ENCODE measurements at regions not wholly inside any gene's neighbourhood (a gene's known extent, or its start where the extent isn't known, plus 50 kb on each side); places are given as distances from the start of the nearest gene placed in this dataset.

DNA sequence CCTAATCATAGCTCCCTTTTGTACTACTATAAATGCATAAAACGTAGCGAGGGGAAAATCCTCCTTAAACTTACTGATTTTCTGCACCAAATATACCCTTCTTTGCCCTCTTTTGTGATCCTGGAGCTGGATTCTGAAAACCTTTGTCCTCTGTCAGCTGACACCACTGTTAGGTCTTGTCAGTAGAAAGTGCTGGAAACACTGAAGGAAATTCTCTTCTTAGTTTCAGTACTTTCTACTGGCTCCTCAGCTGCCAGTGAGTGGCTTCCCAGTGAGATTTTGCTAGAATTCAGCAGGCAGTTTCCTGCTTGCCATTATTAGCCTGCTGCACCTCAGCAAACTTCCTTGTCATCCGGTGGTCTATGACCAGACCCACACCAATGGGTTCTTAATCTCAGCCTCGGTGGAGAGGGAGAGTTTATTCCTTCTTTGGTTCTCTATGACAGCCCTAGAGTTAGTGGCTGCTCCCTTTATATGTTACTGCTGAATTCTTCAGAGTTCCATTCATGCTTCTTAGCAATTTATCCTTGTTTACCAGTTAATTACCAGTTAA lies 476.2 kb downstream of the FSCB start:
- Histone ChIP-seq H3K4me3 (ENCODE audit: low read depth, low read length) (no peak overlapping the region), H3K27me3 (replicated peaks; ENCODE audit: control insufficient read depth, insufficient read depth, low read length) (no peaks in the 10 kb centered on the region), H3K9me3 (no peaks in the 10 kb centered on the region), H3K4me1 (no peaks in the 10 kb centered on the region), H3K36me3 (ENCODE audit: control insufficient read depth, insufficient read depth, low read length) (no peaks in the 10 kb centered on the region)
- no peak for DNase-seq
- H3K4me1 Mint-ChIP-seq (ENCODE audit: low read depth, unreplicated experiment): no peaks in the 10 kb centered on the region
- no peaks in the 10 kb centered on the region for H3K27me3 Mint-ChIP-seq (ENCODE audit: insufficient read depth, unreplicated experiment)
- ChIA-PET CTCF (no interaction called here), POLR2A (no interaction called here)
- intact Hi-C loops (cut with micrococcal nuclease; ENCODE audit: unreplicated experiment): no loop called here
- no peaks in the 10 kb centered on the region for H3K9me3 Mint-ChIP-seq (ENCODE audit: unreplicated experiment)
- H3K36me3 Mint-ChIP-seq (ENCODE audit: insufficient read depth, unreplicated experiment): no peaks in the 10 kb centered on the region
- no TSS peak for BruUV-seq (replicated peaks)
- TF ChIP-seq, protein P1, sequence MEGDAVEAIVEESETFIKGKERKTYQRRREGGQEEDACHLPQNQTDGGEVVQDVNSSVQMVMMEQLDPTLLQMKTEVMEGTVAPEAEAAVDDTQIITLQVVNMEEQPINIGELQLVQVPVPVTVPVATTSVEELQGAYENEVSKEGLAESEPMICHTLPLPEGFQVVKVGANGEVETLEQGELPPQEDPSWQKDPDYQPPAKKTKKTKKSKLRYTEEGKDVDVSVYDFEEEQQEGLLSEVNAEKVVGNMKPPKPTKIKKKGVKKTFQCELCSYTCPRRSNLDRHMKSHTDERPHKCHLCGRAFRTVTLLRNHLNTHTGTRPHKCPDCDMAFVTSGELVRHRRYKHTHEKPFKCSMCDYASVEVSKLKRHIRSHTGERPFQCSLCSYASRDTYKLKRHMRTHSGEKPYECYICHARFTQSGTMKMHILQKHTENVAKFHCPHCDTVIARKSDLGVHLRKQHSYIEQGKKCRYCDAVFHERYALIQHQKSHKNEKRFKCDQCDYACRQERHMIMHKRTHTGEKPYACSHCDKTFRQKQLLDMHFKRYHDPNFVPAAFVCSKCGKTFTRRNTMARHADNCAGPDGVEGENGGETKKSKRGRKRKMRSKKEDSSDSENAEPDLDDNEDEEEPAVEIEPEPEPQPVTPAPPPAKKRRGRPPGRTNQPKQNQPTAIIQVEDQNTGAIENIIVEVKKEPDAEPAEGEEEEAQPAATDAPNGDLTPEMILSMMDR (IDR thresholded peaks at IDR 0.05; ENCODE audit: insufficient read depth in 1 of 2, low read depth in 1 of 2, low read length in 1 of 2, severe bottlenecking in 1 of 2, unreplicated experiment in 1 of 2): no peak
- no peak overlapping the region for H3K4me3 Mint-ChIP-seq (ENCODE audit: unreplicated experiment)
- H3K27ac Mint-ChIP-seq (ENCODE audit: unreplicated experiment): no peak overlapping the region

DNA sequence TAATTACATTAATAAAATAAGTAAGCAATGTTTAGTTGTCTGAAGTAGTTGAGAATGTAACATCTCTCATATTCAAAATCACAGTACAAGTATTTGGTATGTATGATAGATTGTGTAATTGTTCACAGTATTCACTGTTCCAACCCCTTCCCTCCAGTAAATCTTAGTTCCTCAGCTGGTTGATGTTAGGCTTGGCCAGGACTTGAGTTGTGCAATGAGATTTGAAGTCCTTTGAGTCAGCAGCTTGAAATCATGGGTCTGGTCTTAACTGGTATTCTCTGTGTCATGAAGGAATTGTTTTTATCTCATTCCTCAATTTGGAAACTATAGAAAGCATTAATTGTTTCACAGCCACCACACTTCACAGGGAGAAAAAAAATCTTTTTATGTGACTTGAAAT lies 477.1 kb downstream of the FSCB start:
- Histone ChIP-seq H3K9me3 (no peaks in the 10 kb centered on the region), H3K4me3 (ENCODE audit: low read depth, low read length) (no peak overlapping the region), H3K4me1 (no peaks in the 10 kb centered on the region), H3K27me3 (replicated peaks; ENCODE audit: control insufficient read depth, insufficient read depth, low read length) (no peaks in the 10 kb centered on the region), H3K36me3 (ENCODE audit: control insufficient read depth, insufficient read depth, low read length) (no peaks in the 10 kb centered on the region)
- Mint-ChIP-seq H3K4me1 (ENCODE audit: low read depth, unreplicated experiment) (no peaks in the 10 kb centered on the region), H3K9me3 (ENCODE audit: unreplicated experiment) (no peaks in the 10 kb centered on the region), H3K27ac (ENCODE audit: unreplicated experiment) (no peak overlapping the region), H3K4me3 (ENCODE audit: unreplicated experiment) (no peak overlapping the region), H3K36me3 (ENCODE audit: insufficient read depth, unreplicated experiment) (no peaks in the 10 kb centered on the region), H3K27me3 (ENCODE audit: insufficient read depth, unreplicated experiment) (no peaks in the 10 kb centered on the region)
- intact Hi-C loops (cut with micrococcal nuclease; ENCODE audit: unreplicated experiment): no loop called here
- DNase-seq: no peak
- BruUV-seq (replicated peaks): no TSS peak
- CTCF ChIA-PET: no interaction called here
- POLR2A ChIA-PET: no interaction called here
- TF ChIP-seq, protein P1 (IDR thresholded peaks at IDR 0.05; ENCODE audit: insufficient read depth in 1 of 2, low read depth in 1 of 2, low read length in 1 of 2, severe bottlenecking in 1 of 2, unreplicated experiment in 1 of 2): no peak

DNA sequence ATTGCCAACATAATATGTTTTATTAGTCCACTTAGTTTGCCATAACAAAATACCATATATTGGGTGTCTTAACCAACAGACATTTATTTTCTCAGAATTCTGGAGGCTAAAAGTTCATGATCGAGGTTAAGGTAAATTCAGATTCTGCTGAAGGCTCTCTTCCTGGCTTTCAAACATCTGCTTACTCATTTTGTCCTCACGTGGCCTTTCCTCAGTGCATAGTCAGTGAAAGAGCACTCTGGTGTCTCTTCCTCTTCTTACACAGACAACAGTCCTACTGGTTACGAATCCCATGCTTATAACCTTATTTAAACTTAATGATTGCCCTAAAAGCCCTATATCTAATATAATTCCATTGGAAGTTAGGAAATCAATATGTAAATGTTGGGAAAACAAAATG lies 479.7 kb downstream of the FSCB start:
- CTCF ChIA-PET: no interaction called here
- BruUV-seq (replicated peaks): no TSS peak

More for the DNA sequence above, 479.7 kb downstream of the FSCB start:
- Histone ChIP-seq H3K36me3 (ENCODE audit: control insufficient read depth, insufficient read depth, low read length) (no peaks in the 10 kb centered on the region), H3K4me3 (ENCODE audit: low read depth, low read length) (no peak overlapping the region), H3K27me3 (replicated peaks; ENCODE audit: control insufficient read depth, insufficient read depth, low read length) (no peaks in the 10 kb centered on the region), H3K4me1 (no peaks in the 10 kb centered on the region), H3K9me3 (no peaks in the 10 kb centered on the region)
- Mint-ChIP-seq H3K4me1 (ENCODE audit: low read depth, unreplicated experiment) (no peaks in the 10 kb centered on the region), H3K9me3 (ENCODE audit: unreplicated experiment) (no peaks in the 10 kb centered on the region), H3K27me3 (ENCODE audit: insufficient read depth, unreplicated experiment) (no peaks in the 10 kb centered on the region), H3K36me3 (ENCODE audit: insufficient read depth, unreplicated experiment) (no peaks in the 10 kb centered on the region), H3K4me3 (ENCODE audit: unreplicated experiment) (no peak overlapping the region), H3K27ac (ENCODE audit: unreplicated experiment) (no peak overlapping the region)
- intact Hi-C loops (cut with micrococcal nuclease; ENCODE audit: unreplicated experiment): no loop called here
- POLR2A ChIA-PET: no interaction called here
- TF ChIP-seq, protein P1 (IDR thresholded peaks at IDR 0.05; ENCODE audit: insufficient read depth in 1 of 2, low read depth in 1 of 2, low read length in 1 of 2, severe bottlenecking in 1 of 2, unreplicated experiment in 1 of 2): no peak
- DNase-seq: no peak

All from Caco-2 (cell line).